Gastroesophageal sphincter (tissue), 3 donors: ENCODE measurements at regions not wholly inside any gene's neighbourhood (a gene's known extent, or its start where the extent isn't known, plus 50 kb on each side); places are given as distances from the start of the nearest gene placed in this dataset.

Experiments used
- EP300 ChIP-seq: sonication (generic); formaldehyde crosslinking; IDR thresholded peaks from one replicate; pipeline ENCODE4 v1.6.1; 2017; ENCODE audit warnings: antibody characterized with exemption, mild to moderate bottlenecking
- POLR2A ChIP-seq, 2 donors: fragments of 450-650 bp; IDR thresholded peaks; one replicate each; pipeline ENCODE4 v1.6.1; 2017; ENCODE audit warnings: antibody characterized with exemption in 2 of 2, mild to moderate bottlenecking in 2 of 2, moderate library complexity in 1 of 2
- TF ChIP-seq, protein P1 (sequence below), 4 experiments: fragments of 200-600 bp in 2 of 4; fragments of 450-650 bp in 2 of 4; sonication (generic) in 1 of 4; IDR thresholded peaks; one replicate each; pipeline ENCODE4 v1.5.1; 2017 to 2019; ENCODE audit warnings: antibody characterized with exemption in 4 of 4, mild to moderate bottlenecking in 2 of 4, moderate library complexity in 2 of 4

- TF ChIP-seq POLR2A (IDR thresholded peaks at IDR 0.05): no peak
- TF ChIP-seq, protein P1, sequence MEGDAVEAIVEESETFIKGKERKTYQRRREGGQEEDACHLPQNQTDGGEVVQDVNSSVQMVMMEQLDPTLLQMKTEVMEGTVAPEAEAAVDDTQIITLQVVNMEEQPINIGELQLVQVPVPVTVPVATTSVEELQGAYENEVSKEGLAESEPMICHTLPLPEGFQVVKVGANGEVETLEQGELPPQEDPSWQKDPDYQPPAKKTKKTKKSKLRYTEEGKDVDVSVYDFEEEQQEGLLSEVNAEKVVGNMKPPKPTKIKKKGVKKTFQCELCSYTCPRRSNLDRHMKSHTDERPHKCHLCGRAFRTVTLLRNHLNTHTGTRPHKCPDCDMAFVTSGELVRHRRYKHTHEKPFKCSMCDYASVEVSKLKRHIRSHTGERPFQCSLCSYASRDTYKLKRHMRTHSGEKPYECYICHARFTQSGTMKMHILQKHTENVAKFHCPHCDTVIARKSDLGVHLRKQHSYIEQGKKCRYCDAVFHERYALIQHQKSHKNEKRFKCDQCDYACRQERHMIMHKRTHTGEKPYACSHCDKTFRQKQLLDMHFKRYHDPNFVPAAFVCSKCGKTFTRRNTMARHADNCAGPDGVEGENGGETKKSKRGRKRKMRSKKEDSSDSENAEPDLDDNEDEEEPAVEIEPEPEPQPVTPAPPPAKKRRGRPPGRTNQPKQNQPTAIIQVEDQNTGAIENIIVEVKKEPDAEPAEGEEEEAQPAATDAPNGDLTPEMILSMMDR (IDR thresholded peaks at IDR 0.05): no peak
- TF ChIP-seq EP300: no peak
Observed at GRCh38 chr9:85421641-85422040, 320.1 kb downstream of the AGTPBP1 start.
